ENCODE measurements at regions not wholly inside any gene's neighbourhood (a gene's known extent, or its start where the extent isn't known, plus 50 kb on each side); places are given as distances from the start of the nearest gene placed in this dataset.

DNA sequence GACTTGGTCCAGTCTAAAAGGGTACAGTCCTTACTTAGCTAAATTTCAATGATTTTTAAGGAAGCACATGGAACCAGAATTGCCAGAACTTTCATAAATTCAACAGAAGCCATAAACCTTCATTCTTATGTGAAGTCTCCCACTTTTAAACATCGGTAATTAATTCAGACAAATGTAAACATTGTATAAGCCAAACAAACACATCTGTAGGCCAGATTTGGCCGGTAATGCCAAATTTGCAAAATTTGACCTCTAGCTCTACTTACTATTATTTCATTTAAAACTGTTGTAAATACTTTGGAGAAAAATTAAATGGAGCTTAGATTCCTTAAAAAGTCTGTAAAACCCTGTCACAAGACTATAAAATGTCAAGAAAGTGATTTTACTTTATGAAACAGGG, 83.2 kb upstream of the GALNT5 start:
- no peak overlapping the region for H3K4me2 ChIP-seq (ENCODE audit: low read length)
- no peaks in the 10 kb centered on the region for H3K79me1 ChIP-seq (ENCODE audit: low read length)
- no peak overlapping the region for H2BK5ac ChIP-seq (ENCODE audit: low read length)
- H3K4me3 ChIP-seq (ENCODE audit: low read length): no peak overlapping the region
- H3K18ac ChIP-seq (ENCODE audit: low read length): no peak overlapping the region
- H3K56ac ChIP-seq (ENCODE audit: low read length): no peak overlapping the region
- no peak overlapping the region for H4K8ac ChIP-seq (ENCODE audit: low read depth, low read length)
- H3K4ac ChIP-seq (ENCODE audit: low read depth, low read length): no peak overlapping the region
- no peak overlapping the region for H3K27ac ChIP-seq (ENCODE audit: low read depth, low read length)
- no peak overlapping the region for H4K5ac ChIP-seq (ENCODE audit: low read length)
- no peak overlapping the region for H2BK120ac ChIP-seq (ENCODE audit: low read depth, low read length)
- DNase-seq: no peak
- WGBS (ENCODE audit: extremely low coverage, insufficient coverage, low lambda C conversion rate): no CpG with 5 or more reads among the region's 2 CpGs
- H3K27me3 ChIP-seq (ENCODE audit: insufficient read depth, low read length, poor library complexity): no peaks in the 10 kb centered on the region
- H3K9ac ChIP-seq (ENCODE audit: low read length): no peak overlapping the region
- no peak overlapping the region for H3K23ac ChIP-seq (ENCODE audit: low read length)
- no peak overlapping the region for H2BK15ac ChIP-seq (replicated peaks; ENCODE audit: low read depth)
- H3K4me1 ChIP-seq (ENCODE audit: control insufficient read depth, low read depth, low read length): no peaks in the 10 kb centered on the region
- no peaks in the 10 kb centered on the region for H3K36me3 ChIP-seq (ENCODE audit: control insufficient read depth, insufficient read depth, low read length)
- no peaks in the 10 kb centered on the region for H3K79me2 ChIP-seq (ENCODE audit: control insufficient read depth, insufficient read depth, low read length)
- H2AK5ac ChIP-seq (ENCODE audit: low read length): no peak overlapping the region

GRCh38 chr2:157176602-157177001, 80.9 kb upstream of the GALNT5 start:
- no peak overlapping the region for H2BK5ac ChIP-seq (ENCODE audit: low read length)
- no peak overlapping the region for H2BK15ac ChIP-seq (replicated peaks; ENCODE audit: low read depth)
- H4K8ac ChIP-seq (ENCODE audit: low read depth, low read length): no peak overlapping the region
- H3K27me3 ChIP-seq (ENCODE audit: insufficient read depth, low read length, poor library complexity): no peaks in the 10 kb centered on the region
- H2BK120ac ChIP-seq (ENCODE audit: low read depth, low read length): no peak overlapping the region
- no CpG with 5 or more reads among the region's 3 CpGs for WGBS (ENCODE audit: extremely low coverage, insufficient coverage, low lambda C conversion rate)
- DNase-seq: no peak
- H3K79me2 ChIP-seq (ENCODE audit: control insufficient read depth, insufficient read depth, low read length): no peaks in the 10 kb centered on the region
- H2AK5ac ChIP-seq (ENCODE audit: low read length): no peak overlapping the region
- no peak overlapping the region for H3K9ac ChIP-seq (ENCODE audit: low read length)
- no peak overlapping the region for H3K27ac ChIP-seq (ENCODE audit: low read depth, low read length)
- no peaks in the 10 kb centered on the region for H3K79me1 ChIP-seq (ENCODE audit: low read length)
- H3K4ac ChIP-seq (ENCODE audit: low read depth, low read length): no peak overlapping the region
- H3K56ac ChIP-seq (ENCODE audit: low read length): no peak overlapping the region
- no peak overlapping the region for H3K18ac ChIP-seq (ENCODE audit: low read length)
- H3K23ac ChIP-seq (ENCODE audit: low read length): no peak overlapping the region
- H3K4me2 ChIP-seq (ENCODE audit: low read length): no peak overlapping the region
- H4K5ac ChIP-seq (ENCODE audit: low read length): no peak overlapping the region
- H3K4me3 ChIP-seq (ENCODE audit: low read length): no peak overlapping the region
- no peaks in the 10 kb centered on the region for H3K36me3 ChIP-seq (ENCODE audit: control insufficient read depth, insufficient read depth, low read length)
- no peaks in the 10 kb centered on the region for H3K4me1 ChIP-seq (ENCODE audit: control insufficient read depth, low read depth, low read length)

DNA sequence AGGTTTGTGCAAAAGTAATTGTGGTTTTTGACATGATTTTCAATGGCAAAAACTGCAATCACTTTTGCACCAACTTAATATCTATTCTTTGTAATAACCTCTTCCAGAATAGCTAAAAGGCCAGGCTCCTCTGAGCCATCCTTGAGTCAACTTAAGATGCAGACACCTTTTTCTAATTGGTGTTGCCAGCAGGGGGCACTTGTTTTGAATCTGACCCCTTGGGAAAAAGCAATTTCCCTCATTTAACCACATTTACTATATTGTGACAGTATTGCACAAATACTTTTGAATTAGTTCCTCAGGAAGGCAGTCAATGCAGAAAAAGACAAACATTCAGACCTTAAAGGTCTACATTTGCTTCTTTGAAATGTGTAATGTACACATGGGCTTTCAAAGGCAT, 78.6 kb upstream of the GALNT5 start:
- H3K79me1 ChIP-seq (ENCODE audit: low read length): no peaks in the 10 kb centered on the region
- H2BK15ac ChIP-seq (replicated peaks; ENCODE audit: low read depth): no peak overlapping the region
- no peak overlapping the region for H3K4me3 ChIP-seq (ENCODE audit: low read length)
- H2BK120ac ChIP-seq (ENCODE audit: low read depth, low read length): no peak overlapping the region
- no peak overlapping the region for H3K9ac ChIP-seq (ENCODE audit: low read length)
- H3K27ac ChIP-seq (ENCODE audit: low read depth, low read length): no peak overlapping the region
- H3K27me3 ChIP-seq (ENCODE audit: insufficient read depth, low read length, poor library complexity): no peaks in the 10 kb centered on the region
- no peaks in the 10 kb centered on the region for H3K79me2 ChIP-seq (ENCODE audit: control insufficient read depth, insufficient read depth, low read length)
- no peak overlapping the region for H3K56ac ChIP-seq (ENCODE audit: low read length)
- no peak overlapping the region for H2AK5ac ChIP-seq (ENCODE audit: low read length)
- H3K36me3 ChIP-seq (ENCODE audit: control insufficient read depth, insufficient read depth, low read length): no peaks in the 10 kb centered on the region
- H3K4me1 ChIP-seq (ENCODE audit: control insufficient read depth, low read depth, low read length): no peaks in the 10 kb centered on the region
- H3K18ac ChIP-seq (ENCODE audit: low read length): no peak overlapping the region
- H4K5ac ChIP-seq (ENCODE audit: low read length): no peak overlapping the region
- no peak overlapping the region for H3K4me2 ChIP-seq (ENCODE audit: low read length)
- no peak overlapping the region for H2BK5ac ChIP-seq (ENCODE audit: low read length)
- H3K23ac ChIP-seq (ENCODE audit: low read length): no peak overlapping the region
- DNase-seq: no peak
- H4K8ac ChIP-seq (ENCODE audit: low read depth, low read length): no peak overlapping the region
- H3K4ac ChIP-seq (ENCODE audit: low read depth, low read length): no peak overlapping the region

- WGBS (ENCODE audit: extremely low coverage, insufficient coverage, low lambda C conversion rate): no CpG with 5 or more reads among the region's 4 CpGs
- Histone ChIP-seq H3K79me1 (ENCODE audit: low read length) (no peaks in the 10 kb centered on the region), H2BK120ac (ENCODE audit: low read depth, low read length) (no peak overlapping the region)
Observed at GRCh38 chr2:157179324-157180105, 78.0 kb upstream of the GALNT5 start.

GRCh38 chr2:157180359-157180758, 77.1 kb upstream of the GALNT5 start:
- no peaks in the 10 kb centered on the region for H3K27me3 ChIP-seq (ENCODE audit: insufficient read depth, low read length, poor library complexity)
- no peak overlapping the region for H3K27ac ChIP-seq (ENCODE audit: low read depth, low read length)
- no peaks in the 10 kb centered on the region for H3K79me1 ChIP-seq (ENCODE audit: low read length)
- no peaks in the 10 kb centered on the region for H3K36me3 ChIP-seq (ENCODE audit: control insufficient read depth, insufficient read depth, low read length)
- H3K4me2 ChIP-seq (ENCODE audit: low read length): no peak overlapping the region
- H3K4me1 ChIP-seq (ENCODE audit: control insufficient read depth, low read depth, low read length): no peaks in the 10 kb centered on the region
- no peak overlapping the region for H3K56ac ChIP-seq (ENCODE audit: low read length)
- H2BK120ac ChIP-seq (ENCODE audit: low read depth, low read length): no peak overlapping the region
- no peak overlapping the region for H2AK5ac ChIP-seq (ENCODE audit: low read length)
- H3K4ac ChIP-seq (ENCODE audit: low read depth, low read length): no peak overlapping the region
- no peaks in the 10 kb centered on the region for H3K79me2 ChIP-seq (ENCODE audit: control insufficient read depth, insufficient read depth, low read length)
- WGBS (ENCODE audit: extremely low coverage, insufficient coverage, low lambda C conversion rate): no CpG with 5 or more reads among the region's 1 CpG
- H4K8ac ChIP-seq (ENCODE audit: low read depth, low read length): no peak overlapping the region
- no peak overlapping the region for H3K23ac ChIP-seq (ENCODE audit: low read length)
- no peak overlapping the region for H2BK5ac ChIP-seq (ENCODE audit: low read length)
- no peak overlapping the region for H3K4me3 ChIP-seq (ENCODE audit: low read length)
- no peak overlapping the region for H3K9ac ChIP-seq (ENCODE audit: low read length)
- no peak for DNase-seq
- H3K18ac ChIP-seq (ENCODE audit: low read length): no peak overlapping the region
- H4K5ac ChIP-seq (ENCODE audit: low read length): no peak overlapping the region
- no peak overlapping the region for H2BK15ac ChIP-seq (replicated peaks; ENCODE audit: low read depth)

More at GRCh38 chr2:157179324-157180105, 78.0 kb upstream of the GALNT5 start:
- no peak overlapping the region for H3K18ac ChIP-seq (ENCODE audit: low read length)
- no peak overlapping the region for H3K9ac ChIP-seq (ENCODE audit: low read length)
- H3K4ac ChIP-seq (ENCODE audit: low read depth, low read length): no peak overlapping the region
- no peak overlapping the region for H3K23ac ChIP-seq (ENCODE audit: low read length)
- no peak overlapping the region for H3K56ac ChIP-seq (ENCODE audit: low read length)
- H4K8ac ChIP-seq (ENCODE audit: low read depth, low read length): no peak overlapping the region
- no peak overlapping the region for H3K27ac ChIP-seq (ENCODE audit: low read depth, low read length)
- no peak overlapping the region for H4K5ac ChIP-seq (ENCODE audit: low read length)
- H3K79me2 ChIP-seq (ENCODE audit: control insufficient read depth, insufficient read depth, low read length): no peaks in the 10 kb centered on the region
- no peak overlapping the region for H2BK5ac ChIP-seq (ENCODE audit: low read length)
- no peak overlapping the region for H3K4me2 ChIP-seq (ENCODE audit: low read length)
- DNase-seq: no peak
- H3K4me1 ChIP-seq (ENCODE audit: control insufficient read depth, low read depth, low read length): no peaks in the 10 kb centered on the region
- H3K36me3 ChIP-seq (ENCODE audit: control insufficient read depth, insufficient read depth, low read length): no peaks in the 10 kb centered on the region
- H2BK15ac ChIP-seq (replicated peaks; ENCODE audit: low read depth): no peak overlapping the region
- no peak overlapping the region for H3K4me3 ChIP-seq (ENCODE audit: low read length)
- H2AK5ac ChIP-seq (ENCODE audit: low read length): no peak overlapping the region
- no peaks in the 10 kb centered on the region for H3K27me3 ChIP-seq (ENCODE audit: insufficient read depth, low read length, poor library complexity)

DNA sequence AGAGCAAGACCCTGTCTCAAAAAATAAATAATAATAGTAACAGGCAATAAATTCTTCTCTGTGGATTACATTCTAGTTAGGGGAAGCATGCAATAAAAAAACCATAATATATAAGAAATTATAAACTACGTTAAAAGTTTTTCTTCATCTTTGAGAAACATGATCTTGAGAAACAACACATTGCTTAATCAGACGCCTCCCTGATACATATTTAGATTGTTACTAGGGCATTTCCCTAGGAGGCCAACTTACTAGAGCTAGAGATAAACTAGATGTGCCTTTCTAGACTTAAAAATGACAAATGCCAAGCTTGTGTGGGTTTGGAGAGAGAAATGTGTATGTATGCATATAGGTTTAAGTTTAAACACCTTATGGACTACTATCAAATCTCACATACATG, 76.3 kb upstream of the GALNT5 start:
- no peak overlapping the region for H3K23ac ChIP-seq (ENCODE audit: low read length)
- H3K56ac ChIP-seq (ENCODE audit: low read length): no peak overlapping the region
- no peaks in the 10 kb centered on the region for H3K4me1 ChIP-seq (ENCODE audit: control insufficient read depth, low read depth, low read length)
- no CpG with 5 or more reads among the region's 2 CpGs for WGBS (ENCODE audit: extremely low coverage, insufficient coverage, low lambda C conversion rate)
- no peak overlapping the region for H3K4me2 ChIP-seq (ENCODE audit: low read length)
- H2BK5ac ChIP-seq (ENCODE audit: low read length): no peak overlapping the region
- H3K27ac ChIP-seq (ENCODE audit: low read depth, low read length): no peak overlapping the region
- H3K36me3 ChIP-seq (ENCODE audit: control insufficient read depth, insufficient read depth, low read length): no peaks in the 10 kb centered on the region
- no peak overlapping the region for H3K4ac ChIP-seq (ENCODE audit: low read depth, low read length)
- no peak overlapping the region for H2BK120ac ChIP-seq (ENCODE audit: low read depth, low read length)
- H4K5ac ChIP-seq (ENCODE audit: low read length): no peak overlapping the region
- no peak overlapping the region for H3K4me3 ChIP-seq (ENCODE audit: low read length)
- DNase-seq: no peak
- no peak overlapping the region for H3K18ac ChIP-seq (ENCODE audit: low read length)
- H4K8ac ChIP-seq (ENCODE audit: low read depth, low read length): no peak overlapping the region
- H2AK5ac ChIP-seq (ENCODE audit: low read length): no peak overlapping the region
- no peak overlapping the region for H2BK15ac ChIP-seq (replicated peaks; ENCODE audit: low read depth)
- H3K79me1 ChIP-seq (ENCODE audit: low read length): no peaks in the 10 kb centered on the region
- no peaks in the 10 kb centered on the region for H3K79me2 ChIP-seq (ENCODE audit: control insufficient read depth, insufficient read depth, low read length)
- H3K27me3 ChIP-seq (ENCODE audit: insufficient read depth, low read length, poor library complexity): no peaks in the 10 kb centered on the region
- no peak overlapping the region for H3K9ac ChIP-seq (ENCODE audit: low read length)
